OCI-LY1 (cell line): ENCODE measurements at regions not wholly inside any gene's neighbourhood (a gene's known extent, or its start where the extent isn't known, plus 50 kb on each side); places are given as distances from the start of the nearest gene placed in this dataset.
A peak's percentile ranks its signal among the peaks of the same experiment; 100 is the strongest.

ENCODE experiments used
- H2AFZ ChIP-seq: fragments of 200-600 bp; sonication (generic), shearing (Covaris generic); 2 replicates; pipeline ENCODE4 v1.6.0; 2014; ENCODE audit warnings: antibody characterized with exemption, mild to moderate bottlenecking, low read length
- H3F3A ChIP-seq: fragments of 200-600 bp; sonication (generic), shearing (Covaris generic); 2 replicates; pipeline ENCODE4 v1.6.0; 2014; ENCODE audit warnings: mild to moderate bottlenecking, antibody characterized with exemption, low read length, moderate library complexity; ENCODE audit not compliant: insufficient read depth
- H3K27ac ChIP-seq: fragments of 200-600 bp; sonication (generic); 2 replicates; pipeline ENCODE4 v1.5.1; 2014; ENCODE audit warnings: low read length, mixed run types, mild to moderate bottlenecking, low read depth; ENCODE audit not compliant: poor library complexity, severe bottlenecking
- H3K27me3 ChIP-seq: fragments of 200-600 bp; sonication (generic); 2 replicates; pipeline ENCODE4 v1.6.0; 2014; ENCODE audit warnings: antibody characterized with exemption, mild to moderate bottlenecking, low read length, moderate library complexity; ENCODE audit not compliant: insufficient read depth
- H3K36me3 ChIP-seq: fragments of 200-600 bp; sonication (generic); 2 replicates; pipeline ENCODE4 v1.6.1; 2014; ENCODE audit warnings: mild to moderate bottlenecking, antibody characterized with exemption, low read length, moderate library complexity, mixed read lengths; ENCODE audit not compliant: insufficient read depth
- H3K4me1 ChIP-seq: fragments of 200-600 bp; sonication (generic); 2 replicates; pipeline ENCODE4 v1.5.1; 2014; ENCODE audit warnings: mild to moderate bottlenecking, low read length, moderate library complexity; ENCODE audit not compliant: insufficient read depth, severe bottlenecking
- H3K4me2 ChIP-seq: fragments of 200-600 bp; sonication (generic), shearing (Covaris generic); 2 replicates; pipeline ENCODE4 v1.6.1; 2014; ENCODE audit warnings: low read length
- H3K4me3 ChIP-seq: fragments of 200-600 bp; sonication (generic); 2 replicates; pipeline ENCODE4 v1.5.1; 2014; ENCODE audit warnings: low read length, low read depth, mild to moderate bottlenecking, mixed read lengths; ENCODE audit not compliant: poor library complexity, severe bottlenecking
- H3K79me2 ChIP-seq: fragments of 200-600 bp; shearing (Covaris generic); 2 replicates; pipeline ENCODE4 v1.6.1; 2016; ENCODE audit warnings: mixed run types, low read length, mixed read lengths; ENCODE audit not compliant: insufficient read depth
- H3K9ac ChIP-seq: fragments of 200-600 bp; sonication (generic), shearing (Covaris generic); 2 replicates; pipeline ENCODE4 v1.6.1; 2014; ENCODE audit warnings: mild to moderate bottlenecking, low read length, mixed read lengths
- H3K9me2 ChIP-seq: fragments of 200-600 bp; sonication (generic), shearing (Covaris generic); 2 replicates; pipeline ENCODE4 v1.6.1; 2014; ENCODE audit warnings: low read depth, mild to moderate bottlenecking, low read length, mixed read lengths
- H3K9me3 ChIP-seq: fragments of 200-600 bp; shearing (Covaris generic); 2 replicates; pipeline ENCODE4 v1.6.1; 2014; ENCODE audit warnings: low read length, mixed read lengths
- H4K20me1 ChIP-seq: fragments of 200-600 bp; sonication (generic), shearing (Covaris generic); 2 replicates; pipeline ENCODE4 v1.6.0; 2016; ENCODE audit warnings: mild to moderate bottlenecking, low read length; ENCODE audit not compliant: insufficient read depth
- CTCF ChIP-seq: fragments of 200-600 bp; sonication (generic), shearing (Covaris generic); IDR thresholded peaks from 2 replicates; pipeline ENCODE4 v1.5.1; 2017; ENCODE audit warnings: mild to moderate bottlenecking, antibody characterized with exemption, low read length, moderate library complexity, mixed read lengths
- EZH2 ChIP-seq: fragments of 200-600 bp; sonication (generic), shearing (Covaris generic); IDR thresholded peaks from 2 replicates; pipeline ENCODE4 v1.8.0; 2017; ENCODE audit warnings: borderline replicate concordance, mixed run types, mild to moderate bottlenecking, antibody characterized with exemption, low read length, moderate library complexity, mixed read lengths

- Histone ChIP-seq H4K20me1 (no peaks in the 10 kb centered on the region), H3K9ac (no peak overlapping the region), H3K79me2 (no peaks in the 10 kb centered on the region), H3K4me3 (no peak overlapping the region), H3K9me2 (no peaks in the 10 kb centered on the region), H3K9me3 (no peaks in the 10 kb centered on the region), H2AFZ (0 out of 2 replicates have a peak overlapping the region, but pooled peaks have one; percentile 31), H3K4me2 (no peak overlapping the region), H3K27me3 (no peaks in the 10 kb centered on the region), H3F3A (no peaks in the 10 kb centered on the region), H3K36me3 (no peaks in the 10 kb centered on the region), H3K4me1 (no peaks in the 10 kb centered on the region), H3K27ac (no peak overlapping the region)
- TF ChIP-seq CTCF (no peak), EZH2 (no peak)
Observed at GRCh38 chr4:166290426-166290825, 417.4 kb downstream of the TLL1 start.

- Histone ChIP-seq H3K27ac (no peak overlapping the region), H3K27me3 (no peaks in the 10 kb centered on the region)
Observed at GRCh38 chr4:166293556-166293955, 420.5 kb downstream of the TLL1 start.

GRCh38 chr4:166301266-166301665, 428.2 kb downstream of the TLL1 start:
- Histone ChIP-seq H3K27me3 (no peaks in the 10 kb centered on the region), H3K9ac (no peak overlapping the region), H3K36me3 (no peaks in the 10 kb centered on the region), H3K27ac (no peak overlapping the region), H3K4me1 (no peaks in the 10 kb centered on the region), H2AFZ (no peak overlapping the region), H4K20me1 (no peaks in the 10 kb centered on the region), H3K9me3 (no peaks in the 10 kb centered on the region), H3K79me2 (no peaks in the 10 kb centered on the region), H3K4me2 (no peak overlapping the region), H3K4me3 (no peak overlapping the region), H3K9me2 (no peaks in the 10 kb centered on the region), H3F3A (no peaks in the 10 kb centered on the region)
- TF ChIP-seq EZH2 (no peak), CTCF (no peak)

More at GRCh38 chr4:166293556-166293955, 420.5 kb downstream of the TLL1 start:
- H3K4me2 ChIP-seq = no peak overlapping the region
- no peak overlapping the region for H2AFZ ChIP-seq
- H4K20me1 ChIP-seq = no peaks in the 10 kb centered on the region
- H3K36me3 ChIP-seq = no peaks in the 10 kb centered on the region
- H3K9me2 ChIP-seq = no peaks in the 10 kb centered on the region
- H3K79me2 ChIP-seq = no peaks in the 10 kb centered on the region
- TF ChIP-seq EZH2 (no peak), CTCF (no peak)
- H3K4me1 ChIP-seq = no peaks in the 10 kb centered on the region
- no peak overlapping the region for H3K9ac ChIP-seq
- H3K9me3 ChIP-seq = no peaks in the 10 kb centered on the region
- H3K4me3 ChIP-seq = no peak overlapping the region
- no peaks in the 10 kb centered on the region for H3F3A ChIP-seq
